Lower leg skin (tissue), 4 donors: ENCODE measurements at regions not wholly inside any gene's neighbourhood (a gene's known extent, or its start where the extent isn't known, plus 50 kb on each side); places are given as distances from the start of the nearest gene placed in this dataset.
"Not testable (repeated sequence)": the region's sequence is repeated elsewhere in the genome, so short reads cannot be mapped to it uniquely, and the experiment has no call there.

Experiments
- DNase-seq, 2 donors: peaks; one replicate each; pipeline ENCODE4 v3.0.0-alpha.2; 2019; ENCODE audit warnings: low spot score in 2 of 2
- H3K4me3 ChIP-seq: fragments of 200-600 bp; sonication (generic); 2 replicates; pipeline ENCODE4 v1.5.1; 2017; ENCODE audit warnings: mild to moderate bottlenecking, low read depth; ENCODE audit not compliant: poor library complexity, severe bottlenecking
- CTCF ChIP-seq, 3 donors: fragments of 450-650 bp; IDR thresholded peaks; one replicate each; pipeline ENCODE4 v1.5.1; 2016; ENCODE audit warnings: antibody characterized with exemption in 3 of 3, mild to moderate bottlenecking in 3 of 3, moderate library complexity in 2 of 3
- POLR2A ChIP-seq, 2 donors: fragments of 450-650 bp; IDR thresholded peaks; one replicate each; pipeline ENCODE4 v1.6.1; 2016 to 2017; ENCODE audit warnings: antibody characterized with exemption in 2 of 2, mild to moderate bottlenecking in 1 of 2, moderate library complexity in 1 of 2
- WGBS, 2 donors: methylation state at CpG; one replicate each; pipeline ENCODE4 v1.1.5; 2018; 5-methylcytosine and 5-hydroxymethylcytosine counted together
- intact Hi-C: fragments of 100-400 bp; cut with DNase I; formaldehyde crosslinking; loops from one replicate; pipeline ENCODE4 v1.15.0; 2023; ENCODE audit warnings: low total_unique reads

GRCh38 chr6:98047164-98047563 is 764.1 kb upstream of the MMS22L start:
- DNase-seq: no peak
- intact Hi-C loops: no loop called here
- H3K4me3 ChIP-seq: no peak overlapping the region
- no peak for TF ChIP-seq POLR2A (IDR thresholded peaks at IDR 0.05)
- WGBS, 2 donors: 30 to 46% methylated on average over 2 of the region's 2 CpGs

GRCh38 chr6:98047871-98048270 is 764.9 kb upstream of the MMS22L start:
- intact Hi-C loops: no loop called here
- 74 to 78% methylated on average over 3 of the region's 3 CpGs for WGBS, 2 donors

GRCh38 chr6:98054453-98054852 is 771.4 kb upstream of the MMS22L start:
- DNase-seq: no peak
- intact Hi-C loops: no loop called here
- TF ChIP-seq POLR2A (IDR thresholded peaks at IDR 0.05): no peak
- TF ChIP-seq CTCF (IDR thresholded peaks at IDR 0.05): no peak
- H3K4me3 ChIP-seq: no peak overlapping the region
- WGBS, 2 donors: 87 to 93% methylated on average over 2 of the region's 2 CpGs

More at GRCh38 chr6:98047871-98048270, 764.9 kb upstream of the MMS22L start:
- TF ChIP-seq CTCF (IDR thresholded peaks at IDR 0.05): no peak
- no peak for TF ChIP-seq POLR2A (IDR thresholded peaks at IDR 0.05)
- H3K4me3 ChIP-seq: no peak overlapping the region
- DNase-seq: no peak

GRCh38 chr6:98056955-98057354 is 773.9 kb upstream of the MMS22L start:
- H3K4me3 ChIP-seq: no peak overlapping the region
- 48 to 54% methylated on average over 5 of the region's 5 CpGs for WGBS, 2 donors
- DNase-seq: no peak
- intact Hi-C loops: no loop called here
- TF ChIP-seq POLR2A (IDR thresholded peaks at IDR 0.05) (no peak), CTCF (IDR thresholded peaks at IDR 0.05) (no peak)

GRCh38 chr6:98067375-98067774 is 767.0 kb upstream of the POU3F2 start:
- intact Hi-C loops: no loop called here
- H3K4me3 ChIP-seq: no peak overlapping the region
- no peak for DNase-seq
- no peak for TF ChIP-seq POLR2A (IDR thresholded peaks at IDR 0.05)
- 38 to 64% methylated on average over 2 of the region's 2 CpGs for WGBS, 2 donors

- WGBS, 2 donors: 95% methylated on average over 7 to 8 of the region's 8 CpGs
- intact Hi-C loops, H3K4me3 ChIP-seq, DNase-seq: not testable (repeated sequence)
Observed at GRCh38 chr6:98088537-98088936, 745.8 kb upstream of the POU3F2 start.

GRCh38 chr6:98092331-98092730 is 742.0 kb upstream of the POU3F2 start:
- H3K4me3 ChIP-seq: no peak overlapping the region
- TF ChIP-seq POLR2A (IDR thresholded peaks at IDR 0.05): no peak
- no peak for TF ChIP-seq CTCF (IDR thresholded peaks at IDR 0.05)
- no peak for DNase-seq
- intact Hi-C loops: no loop called here
- 76% methylated on average over 2 of the region's 2 CpGs for WGBS, 2 donors
